ENCODE measurements at regions not wholly inside any gene's neighbourhood (a gene's known extent, or its start where the extent isn't known, plus 50 kb on each side); places are given as distances from the start of the nearest gene placed in this dataset.

DNA sequence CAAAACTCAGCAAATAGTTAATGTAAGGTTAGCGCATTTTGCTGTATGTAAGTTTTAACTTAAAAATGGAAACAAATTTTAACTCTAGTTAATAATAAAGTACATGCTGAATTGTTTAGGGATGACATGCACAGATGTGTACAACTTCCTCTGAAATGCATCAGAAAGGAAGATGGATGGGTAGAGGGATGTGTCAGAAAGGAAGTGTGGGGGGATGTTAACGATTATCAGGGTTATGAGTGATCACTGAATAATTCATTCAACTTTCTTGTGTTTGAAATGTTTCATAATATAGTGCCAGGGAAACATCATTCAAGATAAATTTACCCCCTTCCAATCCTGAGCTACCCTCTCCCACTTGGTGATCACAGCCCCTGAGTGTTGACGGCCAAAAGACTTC, 87.6 kb downstream of the FOXA2 start:
- H3K36me3 ChIP-seq = no peaks in the 10 kb centered on the region
- ATAC-seq (ENCODE audit: low FRiP score in 2 of 2) (no peak), DNase-seq (no peak)
- 71 to 84% methylated on average over 3 of the region's 3 CpGs for WGBS, 2 donors
- H3K4me1 ChIP-seq = no peaks in the 10 kb centered on the region
- no peak overlapping the region for H3K4me3 ChIP-seq
- no peaks in the 10 kb centered on the region for H3K27me3 ChIP-seq
- H3K27ac ChIP-seq = no peak overlapping the region
- no peaks in the 10 kb centered on the region for H3K9me3 ChIP-seq
- no peak for TF ChIP-seq POLR2A (IDR thresholded peaks at IDR 0.05)
- no peak for TF ChIP-seq POLR2AphosphoS5 (IDR thresholded peaks at IDR 0.05)
- no peak for TF ChIP-seq EP300 (IDR thresholded peaks at IDR 0.05)

DNA sequence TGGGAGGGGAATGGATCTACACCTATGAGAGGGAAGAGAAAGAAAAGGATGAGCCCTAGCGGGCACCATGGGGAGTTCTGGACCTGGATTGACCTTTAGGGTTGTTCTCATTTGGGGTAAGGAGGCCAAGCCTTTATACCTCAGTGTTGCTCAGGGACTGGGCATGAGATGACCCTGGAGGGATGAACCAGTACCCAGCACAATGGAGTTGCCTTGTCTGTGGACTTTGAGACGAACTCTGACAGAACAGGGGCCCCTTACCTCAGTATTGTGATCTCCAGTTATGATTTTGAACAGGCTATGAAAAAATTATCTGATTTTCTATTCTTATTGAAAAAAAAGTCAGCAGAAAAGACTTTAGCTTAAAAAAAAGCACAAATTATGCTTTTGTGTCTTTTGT, 88.6 kb downstream of the FOXA2 start:
- Histone ChIP-seq H3K27me3 (no peaks in the 10 kb centered on the region), H3K4me1 (no peaks in the 10 kb centered on the region), H3K27ac (no peak overlapping the region), H3K36me3 (no peaks in the 10 kb centered on the region), H3K9me3 (no peaks in the 10 kb centered on the region), H3K4me3 (no peak overlapping the region)
- 70 to 78% methylated on average over 2 of the region's 2 CpGs for WGBS, 2 donors
- TF ChIP-seq, protein P1, sequence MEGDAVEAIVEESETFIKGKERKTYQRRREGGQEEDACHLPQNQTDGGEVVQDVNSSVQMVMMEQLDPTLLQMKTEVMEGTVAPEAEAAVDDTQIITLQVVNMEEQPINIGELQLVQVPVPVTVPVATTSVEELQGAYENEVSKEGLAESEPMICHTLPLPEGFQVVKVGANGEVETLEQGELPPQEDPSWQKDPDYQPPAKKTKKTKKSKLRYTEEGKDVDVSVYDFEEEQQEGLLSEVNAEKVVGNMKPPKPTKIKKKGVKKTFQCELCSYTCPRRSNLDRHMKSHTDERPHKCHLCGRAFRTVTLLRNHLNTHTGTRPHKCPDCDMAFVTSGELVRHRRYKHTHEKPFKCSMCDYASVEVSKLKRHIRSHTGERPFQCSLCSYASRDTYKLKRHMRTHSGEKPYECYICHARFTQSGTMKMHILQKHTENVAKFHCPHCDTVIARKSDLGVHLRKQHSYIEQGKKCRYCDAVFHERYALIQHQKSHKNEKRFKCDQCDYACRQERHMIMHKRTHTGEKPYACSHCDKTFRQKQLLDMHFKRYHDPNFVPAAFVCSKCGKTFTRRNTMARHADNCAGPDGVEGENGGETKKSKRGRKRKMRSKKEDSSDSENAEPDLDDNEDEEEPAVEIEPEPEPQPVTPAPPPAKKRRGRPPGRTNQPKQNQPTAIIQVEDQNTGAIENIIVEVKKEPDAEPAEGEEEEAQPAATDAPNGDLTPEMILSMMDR (IDR thresholded peaks at IDR 0.05) = no peak
- no peak for TF ChIP-seq EP300 (IDR thresholded peaks at IDR 0.05)
- no peak for TF ChIP-seq POLR2A (IDR thresholded peaks at IDR 0.05)
- TF ChIP-seq POLR2AphosphoS5 (IDR thresholded peaks at IDR 0.05) = no peak
- DNase-seq = no peak
- ATAC-seq (ENCODE audit: low FRiP score in 2 of 2) = no peak

DNA sequence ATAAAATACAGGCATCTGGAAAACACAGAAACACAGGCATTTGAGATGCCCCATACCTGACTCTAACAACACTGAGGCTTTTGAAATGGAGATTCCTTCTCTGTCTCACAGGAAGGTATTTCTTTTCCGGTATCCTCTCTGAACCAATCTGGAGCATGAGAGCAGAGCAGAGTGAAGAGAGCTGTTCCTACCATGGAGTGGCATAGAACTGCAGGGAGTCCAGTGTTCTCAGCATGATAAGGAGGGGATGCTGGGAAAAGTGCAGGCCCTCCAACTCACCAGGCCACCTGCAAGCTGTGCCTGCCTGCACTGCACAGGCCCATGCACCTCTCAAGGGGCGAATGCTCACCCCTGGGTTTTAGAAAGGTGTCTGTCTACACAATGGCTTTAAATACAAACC, 89.2 kb downstream of the FOXA2 start:
- WGBS, 2 donors = 82 to 93% methylated on average over 2 of the region's 2 CpGs
- Histone ChIP-seq H3K9me3 (no peaks in the 10 kb centered on the region), H3K4me1 (no peaks in the 10 kb centered on the region), H3K27me3 (no peaks in the 10 kb centered on the region), H3K4me3 (no peak overlapping the region), H3K36me3 (no peaks in the 10 kb centered on the region), H3K27ac (no peak overlapping the region)
- ATAC-seq (ENCODE audit: low FRiP score in 2 of 2) = no peak
- TF ChIP-seq EP300 (IDR thresholded peaks at IDR 0.05) (no peak), POLR2A (IDR thresholded peaks at IDR 0.05) (no peak), POLR2AphosphoS5 (IDR thresholded peaks at IDR 0.05) (no peak)
- TF ChIP-seq, protein P1 (IDR thresholded peaks at IDR 0.05) = no peak
- no peak for DNase-seq

DNA sequence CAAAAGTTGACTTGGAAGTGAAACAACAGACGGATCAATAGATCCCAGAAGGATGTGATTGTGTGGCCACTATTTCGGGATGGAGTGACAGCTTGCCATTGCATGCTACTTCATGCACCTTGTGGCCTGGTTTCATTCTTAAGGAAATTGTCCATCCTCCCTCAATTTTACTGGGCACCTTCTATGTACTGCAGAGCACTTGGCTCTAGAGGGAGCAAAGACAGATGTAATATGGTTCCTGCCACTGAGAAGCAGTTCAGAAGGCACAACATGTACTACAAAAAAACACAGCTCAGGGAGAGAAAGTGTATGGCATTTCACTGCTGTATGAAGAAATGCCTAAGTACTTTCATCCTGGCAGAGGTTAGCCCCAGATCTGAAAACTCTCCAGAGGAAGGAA, 91.9 kb downstream of the FOXA2 start:
- TF ChIP-seq POLR2A (IDR thresholded peaks at IDR 0.05) (no peak), POLR2AphosphoS5 (IDR thresholded peaks at IDR 0.05) (no peak), EP300 (IDR thresholded peaks at IDR 0.05) (no peak)
- TF ChIP-seq, protein P1 (IDR thresholded peaks at IDR 0.05) = no peak
- no peak overlapping the region for H3K27ac ChIP-seq
- 81 to 88% methylated on average over 2 of the region's 2 CpGs for WGBS, 2 donors
- no peak for ATAC-seq (ENCODE audit: low FRiP score in 2 of 2)
- H3K36me3 ChIP-seq = no peaks in the 10 kb centered on the region
- peaks cover 0 to 4% (median 0%) of the 10 kb centered on the region in 4 donors for H3K4me1 ChIP-seq
- no peak for DNase-seq
- no peaks in the 10 kb centered on the region for H3K9me3 ChIP-seq
- no peaks in the 10 kb centered on the region for H3K27me3 ChIP-seq
- H3K4me3 ChIP-seq = no peak overlapping the region

DNA sequence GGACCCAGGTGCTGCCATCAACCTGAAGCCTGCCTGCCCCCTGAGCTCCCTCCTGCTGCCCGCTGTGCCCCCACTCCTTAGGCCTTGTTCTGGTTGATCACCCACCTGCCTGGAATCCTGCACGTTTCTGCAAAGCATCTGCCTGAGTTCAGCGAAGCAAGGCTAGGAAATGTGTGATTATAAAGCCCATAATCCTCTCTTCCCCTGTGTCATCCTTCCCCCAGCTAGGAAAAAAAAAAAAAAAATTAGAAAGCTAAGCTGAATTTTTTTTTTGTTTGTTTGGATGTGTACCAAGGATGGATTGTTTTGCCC, 93.2 kb downstream of the FOXA2 start:
- ATAC-seq (ENCODE audit: low FRiP score in 2 of 2) = no peak
- no peaks in the 10 kb centered on the region for H3K9me3 ChIP-seq
- H3K27ac ChIP-seq = peak overlapping the region in 3 of 4 donors; percentile 63 to 70 (median 65)
- peaks cover 0 to 4% (median 0%) of the 10 kb centered on the region in 4 donors for H3K4me1 ChIP-seq
- peak in 1 of 2 donors; percentile 23 for DNase-seq
- no peak overlapping the region for H3K4me3 ChIP-seq
- 59 to 60% methylated on average over 3 of the region's 3 CpGs for WGBS, 2 donors
- no peaks in the 10 kb centered on the region for H3K27me3 ChIP-seq
- TF ChIP-seq, protein P1 (IDR thresholded peaks at IDR 0.05) = no peak
- TF ChIP-seq POLR2AphosphoS5 (IDR thresholded peaks at IDR 0.05) = no peak
- no peaks in the 10 kb centered on the region for H3K36me3 ChIP-seq

Measured in upper lobe of left lung (tissue), 6 donors.